ENCODE measurements at regions not wholly inside any gene's neighbourhood (a gene's known extent, or its start where the extent isn't known, plus 50 kb on each side); places are given as distances from the start of the nearest gene placed in this dataset.

DNA sequence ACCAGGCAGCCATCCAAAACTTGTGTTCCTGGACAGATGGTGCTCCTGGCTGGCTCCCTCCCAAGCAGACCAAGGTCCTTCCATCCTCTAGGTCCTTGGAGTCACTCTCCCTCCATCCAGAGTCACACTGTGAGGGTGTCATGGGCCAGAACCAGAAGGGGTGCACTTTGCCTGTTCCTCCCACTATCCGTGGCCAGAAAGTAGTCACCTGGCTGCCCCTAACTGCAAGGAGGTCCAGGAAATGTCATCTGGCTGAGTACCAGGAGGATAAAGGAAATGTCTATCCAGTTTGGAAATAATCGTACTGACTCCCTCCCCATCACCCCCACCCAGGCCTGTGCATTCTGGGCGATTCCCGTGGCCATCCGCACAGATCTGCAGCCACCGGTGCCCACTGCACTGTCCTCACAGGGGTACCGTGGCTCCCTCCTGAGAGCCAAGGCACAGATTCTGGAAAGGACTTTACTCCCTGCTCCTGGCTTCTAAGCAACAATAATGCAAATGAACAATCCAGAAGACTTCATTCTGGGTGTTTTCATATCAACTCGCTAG is 253.2 kb downstream of the NPHP4 start:
- no peak for DNase-seq
- Histone ChIP-seq H3K9ac (ENCODE audit: insufficient read depth, low read length, poor library complexity, severe bottlenecking) (no peak overlapping the region), H3K79me2 (ENCODE audit: insufficient read depth, low read length) (no peaks in the 10 kb centered on the region), H3K4me1 (ENCODE audit: control insufficient read depth in 1 of 2, insufficient read depth in 2 of 2, low read length in 2 of 2) (no peaks in the 10 kb centered on the region), H3K9me3 (replicated peaks in 1 of 2; ENCODE audit: control insufficient read depth in 1 of 2, insufficient read depth in 1 of 2, low read length in 2 of 2) (no peaks in the 10 kb centered on the region), H4K20me1 (ENCODE audit: insufficient read depth, low read length) (no peaks in the 10 kb centered on the region), H3K36me3 (replicated peaks in 1 of 2; ENCODE audit: control insufficient read depth in 1 of 2, insufficient read depth in 2 of 2, low read length in 2 of 2) (no peaks in the 10 kb centered on the region), H2AFZ (ENCODE audit: insufficient read depth, low read depth, low read length, poor library complexity, severe bottlenecking) (no peak overlapping the region), H3K27ac (ENCODE audit: low read depth in 1 of 2, low read length in 2 of 2) (no peak overlapping the region), H3K4me2 (replicated peaks; ENCODE audit: extremely low read depth, low read length, poor library complexity, severe bottlenecking) (no peak overlapping the region), H3K4me3 (replicated peaks in 1 of 3; ENCODE audit: low read depth in 2 of 3, low read length in 3 of 3) (no peak overlapping the region), H3K27me3 (ENCODE audit: control insufficient read depth in 2 of 2, insufficient read depth in 2 of 2, low read length in 2 of 2) (peaks cover 0 to 2% of the 10 kb centered on the region in 2 donors)
- H3K27ac Mint-ChIP-seq = no peak overlapping the region
- H3K4me1 Mint-ChIP-seq = no peaks in the 10 kb centered on the region
- intact Hi-C loops (cut with micrococcal nuclease) = no loop called here
- H3K4me3 Mint-ChIP-seq = no peak overlapping the region
- H3K36me3 Mint-ChIP-seq = no peaks in the 10 kb centered on the region
- peaks cover 0 to 2% (median 0%) of the 10 kb centered on the region in 7 donors for H3K9me3 Mint-ChIP-seq
- no peak for TF ChIP-seq CTCF (IDR thresholded peaks at IDR 0.05)
- WGBS (ENCODE audit: insufficient coverage) = 93% methylated on average over 6 of the region's 8 CpGs
- H3K27me3 Mint-ChIP-seq (ENCODE audit: low read depth in 3 of 3) = peaks cover 5 to 9% (median 6%) of the 10 kb centered on the region in 3 donors

DNA sequence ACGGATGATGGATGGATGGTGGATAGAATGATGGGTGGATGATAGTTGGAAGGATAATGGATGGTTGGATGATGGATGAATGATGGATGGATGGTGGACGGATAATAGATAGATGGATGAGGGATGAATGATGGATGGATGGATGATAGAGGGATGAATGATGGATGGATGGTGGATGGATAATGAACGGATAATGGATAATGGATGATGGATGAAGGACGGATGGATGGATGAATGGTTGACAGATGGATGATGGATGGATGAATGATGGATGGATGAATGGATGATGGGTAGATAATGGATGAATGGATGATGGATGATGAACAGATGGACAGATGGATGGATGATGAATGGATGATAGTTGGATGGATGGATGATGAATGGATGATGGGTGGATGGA is 255.1 kb downstream of the NPHP4 start:
- Histone ChIP-seq H3K4me1 (ENCODE audit: control insufficient read depth in 1 of 2, insufficient read depth in 2 of 2, low read length in 2 of 2) (no peaks in the 10 kb centered on the region), H3K27ac (ENCODE audit: low read depth in 1 of 2, low read length in 2 of 2) (no peak overlapping the region), H3K9me3 (replicated peaks in 1 of 2; ENCODE audit: control insufficient read depth in 1 of 2, insufficient read depth in 1 of 2, low read length in 2 of 2) (no peaks in the 10 kb centered on the region), H3K4me2 (replicated peaks; ENCODE audit: extremely low read depth, low read length, poor library complexity, severe bottlenecking) (no peak overlapping the region), H3K79me2 (ENCODE audit: insufficient read depth, low read length) (no peaks in the 10 kb centered on the region), H3K4me3 (replicated peaks in 1 of 3; ENCODE audit: low read depth in 2 of 3, low read length in 3 of 3) (no peak overlapping the region), H4K20me1 (ENCODE audit: insufficient read depth, low read length) (no peaks in the 10 kb centered on the region), H3K9ac (ENCODE audit: insufficient read depth, low read length, poor library complexity, severe bottlenecking) (no peak overlapping the region), H2AFZ (ENCODE audit: insufficient read depth, low read depth, low read length, poor library complexity, severe bottlenecking) (no peak overlapping the region), H3K36me3 (replicated peaks in 1 of 2; ENCODE audit: control insufficient read depth in 1 of 2, insufficient read depth in 2 of 2, low read length in 2 of 2) (no peaks in the 10 kb centered on the region), H3K27me3 (ENCODE audit: control insufficient read depth in 2 of 2, insufficient read depth in 2 of 2, low read length in 2 of 2) (peaks cover 0 to 2% of the 10 kb centered on the region in 2 donors)
- peak; percentile 15 for TF ChIP-seq CTCF (IDR thresholded peaks at IDR 0.05)
- DNase-seq = no peak
- intact Hi-C loops (cut with micrococcal nuclease) = no loop called here
- H3K9me3 Mint-ChIP-seq = no peaks in the 10 kb centered on the region
- peaks cover 3 to 10% (median 4%) of the 10 kb centered on the region in 3 donors for H3K27me3 Mint-ChIP-seq (ENCODE audit: low read depth in 3 of 3)
- no peaks in the 10 kb centered on the region for H3K36me3 Mint-ChIP-seq
- H3K4me3 Mint-ChIP-seq = no peak overlapping the region
- 92% methylated on average over 4 of the region's 4 CpGs for WGBS (ENCODE audit: insufficient coverage)
- no peaks in the 10 kb centered on the region for H3K4me1 Mint-ChIP-seq
- no peak overlapping the region for H3K27ac Mint-ChIP-seq
